Activated naive CD4-positive, alpha-beta T cell treated with anti-CD3 and anti-CD28 coated beads, Interleukin-2, amount 50 U/mL, for 24 hours (primary cell): ENCODE measurements at regions not wholly inside any gene's neighbourhood (a gene's known extent, or its start where the extent isn't known, plus 50 kb on each side); places are given as distances from the start of the nearest gene placed in this dataset.
"Not testable (repeated sequence)": the region's sequence is repeated elsewhere in the genome, so short reads cannot be mapped to it uniquely, and the experiment has no call there.

ENCODE experiments used
- H3K27ac Mint-ChIP-seq: one replicate; pipeline ENCODE4 v1.8.0; 2021; ENCODE audit warnings: mild to moderate bottlenecking, mixed read lengths
- H3K27me3 Mint-ChIP-seq: one replicate; pipeline ENCODE4 v1.8.0; 2021; ENCODE audit warnings: mixed read lengths
- H3K36me3 Mint-ChIP-seq: one replicate; pipeline ENCODE4 v1.8.0; 2021; ENCODE audit warnings: mixed read lengths
- H3K4me1 Mint-ChIP-seq: one replicate; pipeline ENCODE4 v1.8.0; 2021; ENCODE audit warnings: mixed read lengths
- H3K4me3 Mint-ChIP-seq: one replicate; pipeline ENCODE4 v1.8.0; 2021; ENCODE audit warnings: mild to moderate bottlenecking, mixed read lengths
- H3K9me3 Mint-ChIP-seq: one replicate; pipeline ENCODE4 v1.8.0; 2021; ENCODE audit warnings: mixed read lengths

DNA sequence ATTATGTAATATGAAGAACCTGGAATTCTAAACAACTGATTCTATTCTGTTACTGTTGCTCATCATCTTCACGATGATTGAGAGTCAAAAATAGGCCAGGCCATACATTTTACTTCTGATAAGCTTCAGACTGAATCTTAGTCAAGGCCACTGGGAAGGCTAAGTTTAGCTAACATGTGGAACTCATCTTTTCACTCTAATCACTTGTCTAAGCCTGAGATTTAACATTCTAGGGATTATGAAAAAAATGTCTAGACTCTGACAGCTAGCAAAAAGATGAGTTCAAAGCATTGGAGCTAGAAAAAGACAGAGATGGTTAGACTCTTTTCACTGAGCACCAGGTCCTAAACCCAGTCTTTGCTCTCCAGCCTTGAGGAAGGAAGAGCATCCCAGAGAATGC is 656.2 kb upstream of the IGFBP7 start:
- no peak overlapping the region for H3K27ac Mint-ChIP-seq
- H3K9me3 Mint-ChIP-seq, result peaks cover 16% of the 10 kb centered on the region
- no peaks in the 10 kb centered on the region for H3K27me3 Mint-ChIP-seq
- no peaks in the 10 kb centered on the region for H3K4me1 Mint-ChIP-seq
- H3K4me3 Mint-ChIP-seq, result no peak overlapping the region
- no peaks in the 10 kb centered on the region for H3K36me3 Mint-ChIP-seq

- H3K4me3 Mint-ChIP-seq, result no peak overlapping the region
- H3K27ac Mint-ChIP-seq, result no peak overlapping the region
- no peaks in the 10 kb centered on the region for H3K4me1 Mint-ChIP-seq
- peaks cover 12% of the 10 kb centered on the region for H3K9me3 Mint-ChIP-seq
- H3K36me3 Mint-ChIP-seq, result no peaks in the 10 kb centered on the region
- no peaks in the 10 kb centered on the region for H3K27me3 Mint-ChIP-seq
Measured at GRCh38 chr4:57764856-57765255, 654.7 kb upstream of the IGFBP7 start.

- H3K9me3 Mint-ChIP-seq, result peaks cover 6% of the 10 kb centered on the region
- no peaks in the 10 kb centered on the region for H3K4me1 Mint-ChIP-seq
- H3K27me3 Mint-ChIP-seq, result no peaks in the 10 kb centered on the region
- H3K27ac Mint-ChIP-seq, result no peak overlapping the region
- no peaks in the 10 kb centered on the region for H3K36me3 Mint-ChIP-seq
- H3K4me3 Mint-ChIP-seq, result no peak overlapping the region
Measured at GRCh38 chr4:57763070-57763469, 652.9 kb upstream of the IGFBP7 start.

- Mint-ChIP-seq H3K36me3 (no peaks in the 10 kb centered on the region), H3K4me3 (no peak overlapping the region), H3K9me3 (peaks cover 8% of the 10 kb centered on the region)
Measured at GRCh38 chr4:57740625-57741190, 630.5 kb upstream of the IGFBP7 start.

DNA sequence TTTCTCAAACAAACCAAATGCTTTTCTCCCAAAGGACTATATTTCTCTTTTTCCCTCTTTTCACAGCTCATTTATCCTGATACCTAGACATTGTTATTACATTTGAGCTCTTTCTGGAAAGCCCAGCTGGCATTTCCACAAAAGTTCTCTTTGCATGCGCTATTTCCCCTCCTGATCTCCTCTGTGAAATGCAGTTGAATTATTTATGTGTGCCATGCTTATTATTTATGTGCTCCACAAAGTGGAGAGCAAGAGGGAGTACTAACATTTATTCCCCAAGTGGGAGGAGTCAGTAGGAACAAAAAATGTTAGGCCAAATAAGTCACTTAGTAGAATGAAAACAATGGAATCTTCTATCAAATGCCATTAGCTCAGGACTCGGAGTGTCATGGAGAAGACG is 626.6 kb upstream of the IGFBP7 start:
- Mint-ChIP-seq H3K36me3 (no peaks in the 10 kb centered on the region), H3K4me3 (no peak overlapping the region), H3K27me3 (no peaks in the 10 kb centered on the region), H3K4me1 (no peaks in the 10 kb centered on the region), H3K9me3 (no peaks in the 10 kb centered on the region), H3K27ac (no peak overlapping the region)

More at GRCh38 chr4:57740625-57741190, 630.5 kb upstream of the IGFBP7 start:
- no peaks in the 10 kb centered on the region for H3K4me1 Mint-ChIP-seq
- H3K27ac Mint-ChIP-seq, result no peak overlapping the region
- H3K27me3 Mint-ChIP-seq, result no peaks in the 10 kb centered on the region

GRCh38 chr4:57734104-57734670 is 624.0 kb upstream of the IGFBP7 start:
- H3K4me3 Mint-ChIP-seq, result no peak overlapping the region
- H3K9me3 Mint-ChIP-seq, result no peaks in the 10 kb centered on the region
- H3K27ac Mint-ChIP-seq, result no peak overlapping the region
- no peaks in the 10 kb centered on the region for H3K36me3 Mint-ChIP-seq
- H3K27me3 Mint-ChIP-seq, result no peaks in the 10 kb centered on the region
- H3K4me1 Mint-ChIP-seq, result no peaks in the 10 kb centered on the region

GRCh38 chr4:57729775-57730570 is 619.8 kb upstream of the IGFBP7 start:
- H3K4me1 Mint-ChIP-seq, H3K27me3 Mint-ChIP-seq, H3K9me3 Mint-ChIP-seq, H3K27ac Mint-ChIP-seq, H3K4me3 Mint-ChIP-seq, H3K36me3 Mint-ChIP-seq: not testable (repeated sequence)

DNA sequence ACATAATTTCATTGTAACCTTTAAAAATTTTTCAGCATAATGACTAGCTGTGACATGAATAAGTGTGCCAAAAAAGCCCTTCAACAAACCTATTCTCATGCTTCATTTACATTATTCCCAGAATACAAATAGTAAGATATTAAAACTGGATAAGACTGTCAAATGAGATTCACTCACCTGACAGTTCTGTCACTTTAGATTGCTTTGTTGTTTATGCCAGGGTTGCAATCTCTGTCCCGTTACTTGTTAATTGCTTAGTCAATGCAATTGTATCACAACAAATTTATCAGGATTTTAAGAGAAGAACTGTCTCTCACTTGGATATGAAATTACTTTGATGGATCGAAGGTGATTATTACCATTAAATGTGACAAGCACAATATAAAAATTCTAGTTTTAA is 616.0 kb upstream of the IGFBP7 start:
- peaks cover 13% of the 10 kb centered on the region for H3K9me3 Mint-ChIP-seq
- no peaks in the 10 kb centered on the region for H3K27me3 Mint-ChIP-seq
- no peaks in the 10 kb centered on the region for H3K36me3 Mint-ChIP-seq
- no peak overlapping the region for H3K4me3 Mint-ChIP-seq
- no peaks in the 10 kb centered on the region for H3K4me1 Mint-ChIP-seq
- no peak overlapping the region for H3K27ac Mint-ChIP-seq

GRCh38 chr4:57719456-57719855 is 609.3 kb upstream of the IGFBP7 start:
- Mint-ChIP-seq H3K27me3 (no peaks in the 10 kb centered on the region), H3K9me3 (peaks cover 16% of the 10 kb centered on the region), H3K36me3 (no peaks in the 10 kb centered on the region), H3K27ac (no peak overlapping the region), H3K4me3 (no peak overlapping the region), H3K4me1 (no peaks in the 10 kb centered on the region)

DNA sequence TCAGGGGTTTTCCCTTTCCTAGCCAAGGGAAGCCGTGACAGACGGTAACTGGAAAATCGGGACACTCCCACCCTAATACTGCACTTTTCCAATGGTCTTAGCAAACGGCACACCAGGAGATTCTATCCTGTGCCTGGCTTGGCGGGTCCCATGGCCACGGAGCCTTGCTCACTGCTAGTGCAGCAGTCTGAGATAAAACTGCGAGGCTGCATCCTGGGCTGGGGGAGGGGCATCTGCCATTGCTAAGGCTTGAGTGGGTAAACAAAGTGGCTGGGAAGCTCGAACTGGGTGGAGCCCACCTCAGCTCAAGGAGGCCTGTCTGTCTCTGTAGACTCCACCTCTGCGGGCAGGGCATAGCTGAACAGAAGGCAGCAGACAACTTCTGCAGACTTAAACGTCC is 604.1 kb upstream of the IGFBP7 start:
- H3K4me3 Mint-ChIP-seq, H3K9me3 Mint-ChIP-seq, H3K36me3 Mint-ChIP-seq, H3K27ac Mint-ChIP-seq, H3K27me3 Mint-ChIP-seq, H3K4me1 Mint-ChIP-seq: not testable (repeated sequence)

DNA sequence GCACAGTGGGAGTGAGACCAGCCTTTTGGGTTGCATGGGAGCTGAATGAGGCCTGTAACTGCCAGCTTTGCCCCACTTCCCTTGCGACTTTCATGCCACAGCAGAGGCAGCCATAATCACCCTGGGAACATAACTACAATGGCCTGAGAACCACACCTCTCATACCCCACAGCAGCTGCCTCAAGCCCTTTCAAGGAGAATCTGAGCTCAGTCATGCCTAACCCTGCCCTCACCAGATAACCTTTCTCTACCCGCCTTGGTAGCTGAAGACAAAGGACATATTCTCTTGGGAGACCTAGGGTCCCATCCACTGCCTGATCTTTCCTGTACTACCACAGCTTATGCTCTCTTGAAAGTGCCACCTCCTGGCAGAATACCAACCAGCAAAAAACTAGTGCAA is 599.9 kb upstream of the IGFBP7 start:
- Mint-ChIP-seq H3K36me3 (no peaks in the 10 kb centered on the region), H3K27ac (no peak overlapping the region), H3K4me1 (no peaks in the 10 kb centered on the region), H3K27me3 (peaks cover 1% of the 10 kb centered on the region), H3K9me3 (peaks cover 6% of the 10 kb centered on the region), H3K4me3 (no peak overlapping the region)

DNA sequence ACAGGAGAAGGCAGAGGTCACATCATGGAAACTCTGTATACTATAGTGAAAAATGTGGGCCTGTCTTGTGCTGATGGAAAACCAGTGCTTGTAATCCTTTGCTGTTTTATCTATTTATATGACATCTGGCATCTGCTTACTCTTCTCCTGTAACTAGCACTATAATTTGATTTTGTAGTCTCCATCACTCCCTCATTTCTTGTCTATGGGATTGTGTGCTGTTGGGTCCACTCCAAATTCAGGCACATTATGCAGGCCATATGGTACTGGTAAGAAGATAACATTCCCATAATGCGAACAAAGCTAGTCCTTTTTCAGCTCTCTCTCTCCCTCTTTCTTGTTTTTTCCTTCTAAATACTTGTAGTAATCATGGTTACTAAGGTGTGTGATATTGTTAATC is 581.2 kb upstream of the IGFBP7 start:
- Mint-ChIP-seq H3K36me3 (no peaks in the 10 kb centered on the region), H3K27ac (no peak overlapping the region)

DNA sequence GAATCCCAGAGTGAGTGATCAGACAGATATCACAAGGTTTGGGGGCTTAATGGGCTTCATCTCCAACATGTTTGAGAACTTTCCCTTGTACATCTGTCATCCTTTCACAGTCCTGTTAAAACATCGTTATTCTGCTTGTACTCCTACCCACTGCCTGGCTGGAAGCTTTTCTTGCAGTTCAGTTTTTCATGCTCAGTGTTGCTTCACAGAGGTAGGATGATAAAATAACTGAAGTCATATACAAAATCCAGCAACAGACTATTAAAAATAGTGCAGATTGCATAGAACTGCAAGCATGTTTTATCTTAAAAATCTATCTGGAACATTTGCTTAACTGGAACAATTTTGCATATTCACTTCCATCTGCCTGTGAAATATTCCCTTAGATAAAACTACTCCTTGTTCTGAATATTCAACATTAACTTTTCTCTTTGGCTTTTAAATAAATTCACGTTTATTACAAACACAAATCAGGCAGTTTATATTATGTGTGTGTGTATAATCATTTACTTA is 579.6 kb upstream of the IGFBP7 start:
- no peaks in the 10 kb centered on the region for H3K36me3 Mint-ChIP-seq
- no peak overlapping the region for H3K27ac Mint-ChIP-seq
- no peaks in the 10 kb centered on the region for H3K27me3 Mint-ChIP-seq
- peaks cover 14% of the 10 kb centered on the region for H3K9me3 Mint-ChIP-seq
- H3K4me3 Mint-ChIP-seq, result no peak overlapping the region
- H3K4me1 Mint-ChIP-seq, result no peaks in the 10 kb centered on the region

More for the DNA sequence above, 581.2 kb upstream of the IGFBP7 start:
- Mint-ChIP-seq H3K9me3 (peaks cover 14% of the 10 kb centered on the region), H3K27me3 (no peaks in the 10 kb centered on the region), H3K4me1 (no peaks in the 10 kb centered on the region), H3K4me3 (no peak overlapping the region)

- H3K36me3 Mint-ChIP-seq, result no peaks in the 10 kb centered on the region
- H3K27me3 Mint-ChIP-seq, result no peaks in the 10 kb centered on the region
- no peak overlapping the region for H3K4me3 Mint-ChIP-seq
- peaks cover 5% of the 10 kb centered on the region for H3K9me3 Mint-ChIP-seq
- no peaks in the 10 kb centered on the region for H3K4me1 Mint-ChIP-seq
- H3K27ac Mint-ChIP-seq, result no peak overlapping the region
Measured at GRCh38 chr4:57682275-57682674, 572.1 kb upstream of the IGFBP7 start.

- H3K9me3 Mint-ChIP-seq, result no peaks in the 10 kb centered on the region
- H3K27me3 Mint-ChIP-seq, result no peaks in the 10 kb centered on the region
- no peak overlapping the region for H3K4me3 Mint-ChIP-seq
- H3K36me3 Mint-ChIP-seq, result no peaks in the 10 kb centered on the region
- H3K4me1 Mint-ChIP-seq, result no peaks in the 10 kb centered on the region
- H3K27ac Mint-ChIP-seq, result no peak overlapping the region
Measured at GRCh38 chr4:57679969-57680368, 569.8 kb upstream of the IGFBP7 start.

DNA sequence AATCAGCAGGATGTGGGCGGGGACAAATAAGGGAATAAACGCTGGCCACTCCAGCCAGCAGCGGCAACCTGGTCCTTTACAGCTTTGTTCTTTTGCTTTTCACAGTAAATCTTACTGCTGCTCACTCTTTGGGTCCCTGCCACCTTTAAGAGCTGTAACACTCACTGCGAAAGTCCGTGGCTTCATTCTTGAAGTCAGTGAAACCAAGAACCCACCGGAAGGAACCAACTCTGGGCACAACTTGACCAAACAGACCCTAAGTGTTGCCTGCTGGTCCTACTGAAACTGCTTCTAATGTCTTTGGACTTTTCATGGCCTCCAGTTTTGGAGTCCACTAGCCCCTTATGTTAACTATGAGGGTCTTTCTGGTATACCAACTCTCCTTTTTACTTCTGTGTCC is 566.2 kb upstream of the IGFBP7 start:
- no peaks in the 10 kb centered on the region for H3K36me3 Mint-ChIP-seq
- no peaks in the 10 kb centered on the region for H3K4me1 Mint-ChIP-seq
- no peak overlapping the region for H3K27ac Mint-ChIP-seq
- H3K27me3 Mint-ChIP-seq, result no peaks in the 10 kb centered on the region
- no peak overlapping the region for H3K4me3 Mint-ChIP-seq
- H3K9me3 Mint-ChIP-seq, result peaks cover 3% of the 10 kb centered on the region
